RWPE2 (cell line): ENCODE measurements at regions not wholly inside any gene's neighbourhood (a gene's known extent, or its start where the extent isn't known, plus 50 kb on each side); places are given as distances from the start of the nearest gene placed in this dataset.

Source experiments
- ATAC-seq: fragments of 200-7000 bp; cut with Tn5 transposase; 3 replicates; pipeline ENCODE4 v1.9.1; 2021; ENCODE audit warnings: low read depth
- DNase-seq: peaks from one replicate; pipeline ENCODE4 v3.0.0-alpha.2; 2020; ENCODE audit warnings: low spot score
- H3K27ac ChIP-seq: fragments of 450-650 bp; 2 replicates; pipeline ENCODE4 v1.5.1; 2017; ENCODE audit warnings: mild to moderate bottlenecking; ENCODE audit not compliant: poor library complexity, severe bottlenecking
- H3K27me3 ChIP-seq: fragments of 250-450 bp; sonication (Bioruptor Pico); 2 replicates; pipeline ENCODE4 v1.5.1; 2021; ENCODE audit warnings: mild to moderate bottlenecking, moderate library complexity; ENCODE audit not compliant: insufficient read depth, poor library complexity, severe bottlenecking
- H3K36me3 ChIP-seq: fragments of 250-450 bp; sonication (Bioruptor Pico); 2 replicates; pipeline ENCODE4 v1.5.1; 2020; ENCODE audit warnings: low read depth, mild to moderate bottlenecking, moderate library complexity
- H3K4me1 ChIP-seq: fragments of 250-450 bp; sonication (Bioruptor Pico); 2 replicates; pipeline ENCODE4 v1.5.1; 2021; ENCODE audit warnings: mild to moderate bottlenecking, moderate library complexity; ENCODE audit not compliant: insufficient read depth, poor library complexity, severe bottlenecking
- H3K4me3 ChIP-seq: fragments of 250-450 bp; sonication (Bioruptor Pico); 2 replicates; pipeline ENCODE4 v1.5.1; 2021; ENCODE audit warnings: mild to moderate bottlenecking, moderate library complexity; ENCODE audit not compliant: severe bottlenecking
- H3K9me3 ChIP-seq: fragments of 250-450 bp; sonication (Bioruptor Pico); 2 replicates; pipeline ENCODE4 v1.5.1; 2021; ENCODE audit warnings: mild to moderate bottlenecking, moderate library complexity; ENCODE audit not compliant: severe bottlenecking
- CTCF ChIP-seq: fragments of 450-650 bp; IDR thresholded peaks from one replicate; pipeline ENCODE4 v1.5.1; 2017; ENCODE audit warnings: mild to moderate bottlenecking, moderate library complexity; ENCODE audit not compliant: poor library complexity, severe bottlenecking

GRCh38 chr10:3723766-3724165 lies 61.2 kb downstream of the KLF6 start:
- Histone ChIP-seq H3K4me1 (peaks cover 7% of the 10 kb centered on the region), H3K4me3 (no peak overlapping the region), H3K9me3 (no peaks in the 10 kb centered on the region), H3K27ac (no peak overlapping the region), H3K36me3 (no peaks in the 10 kb centered on the region), H3K27me3 (no peaks in the 10 kb centered on the region)
- ATAC-seq, result no peak
- TF ChIP-seq CTCF, result no peak
- no peak for DNase-seq

DNA sequence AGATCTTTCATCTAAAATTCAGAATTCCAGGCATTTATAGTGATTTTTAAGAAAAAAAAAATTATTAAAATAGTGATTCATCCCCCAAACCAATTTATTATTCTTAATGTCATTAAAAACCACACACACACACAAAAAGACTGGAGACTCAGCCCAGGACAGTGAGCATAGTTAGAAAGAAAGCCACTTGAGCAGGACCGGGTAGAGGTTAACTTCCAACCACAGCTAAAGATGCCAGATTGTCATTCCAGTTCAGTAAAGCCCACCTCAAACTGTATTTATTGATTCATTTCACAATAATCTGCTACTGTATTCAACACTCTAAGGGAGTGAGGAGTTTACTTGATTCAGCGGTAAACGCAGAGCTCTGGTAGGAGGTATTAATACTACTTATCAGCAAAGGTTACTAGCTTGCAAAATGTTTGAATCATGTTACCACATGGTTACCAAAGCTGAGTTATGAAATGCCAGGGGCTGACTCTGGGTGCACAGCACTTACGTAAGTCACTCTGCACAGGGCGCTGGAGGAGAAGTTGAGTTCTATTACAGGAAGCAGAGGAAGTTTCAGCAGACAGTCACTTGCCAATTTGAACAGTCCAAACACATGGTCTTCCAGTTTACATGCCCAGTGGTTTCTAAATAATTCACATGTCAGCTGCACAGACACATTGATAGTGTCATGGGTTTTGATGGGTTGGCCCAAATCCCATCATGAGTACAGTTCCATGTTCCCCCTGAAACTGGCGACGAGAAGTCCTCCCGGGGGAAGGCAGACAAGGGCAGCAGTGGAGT lies 64.6 kb downstream of the KLF6 start:
- DNase-seq (no peak), ATAC-seq (peak; percentile 94)
- H3K9me3 ChIP-seq, result no peaks in the 10 kb centered on the region
- no peaks in the 10 kb centered on the region for H3K27me3 ChIP-seq
- peaks cover 7% of the 10 kb centered on the region for H3K4me1 ChIP-seq
- H3K36me3 ChIP-seq, result no peaks in the 10 kb centered on the region
- no peak overlapping the region for H3K27ac ChIP-seq
- H3K4me3 ChIP-seq, result no peak overlapping the region
- no peak for TF ChIP-seq CTCF

- H3K9me3 ChIP-seq, result no peaks in the 10 kb centered on the region
Observed at GRCh38 chr10:3719024-3719843, 65.8 kb downstream of the KLF6 start.

DNA sequence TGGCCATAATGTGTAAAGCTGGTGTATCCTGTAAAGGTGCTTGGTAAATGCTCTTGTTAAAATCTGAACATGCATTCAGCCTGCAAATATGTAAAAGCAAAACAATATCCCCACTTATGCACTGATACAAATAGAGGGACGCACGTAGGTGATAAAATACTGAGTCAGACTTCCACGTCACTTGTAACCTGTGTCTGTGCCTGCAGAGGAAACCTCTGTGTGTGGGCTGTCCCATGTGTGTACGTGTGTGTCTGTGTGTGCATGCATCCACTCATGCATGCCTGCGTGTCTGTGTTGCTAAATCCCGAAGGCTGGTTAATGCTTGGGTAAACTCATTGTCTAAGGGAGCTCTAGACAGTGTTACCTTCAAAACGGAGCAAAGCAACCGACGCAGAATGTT lies 68.9 kb downstream of the KLF6 start:
- Histone ChIP-seq H3K27ac (no peak overlapping the region), H3K4me1 (peaks cover 7% of the 10 kb centered on the region), H3K4me3 (no peak overlapping the region), H3K36me3 (no peaks in the 10 kb centered on the region), H3K27me3 (no peaks in the 10 kb centered on the region), H3K9me3 (no peaks in the 10 kb centered on the region)
- TF ChIP-seq CTCF, result no peak
- DNase-seq, result no peak
- ATAC-seq, result no peak; the same call in 2 of the 3 replicates

More at GRCh38 chr10:3719024-3719843, 65.8 kb downstream of the KLF6 start:
- no peaks in the 10 kb centered on the region for H3K36me3 ChIP-seq
- no peak for ATAC-seq
- H3K4me1 ChIP-seq, result peaks cover 7% of the 10 kb centered on the region
- TF ChIP-seq CTCF, result no peak
- no peak overlapping the region for H3K4me3 ChIP-seq
- DNase-seq, result no peak
- H3K27me3 ChIP-seq, result no peaks in the 10 kb centered on the region
- H3K27ac ChIP-seq, result no peak overlapping the region
